GM23338 (cell line): ENCODE measurements at regions not wholly inside any gene's neighbourhood (a gene's known extent, or its start where the extent isn't known, plus 50 kb on each side); places are given as distances from the start of the nearest gene placed in this dataset.

Experiments used
- ATAC-seq: fragments of 200-7000 bp; cut with Tn5 transposase; 3 replicates; pipeline ENCODE4 v1.9.1; 2020
- DNase-seq: peaks from one replicate; pipeline ENCODE4 v3.0.0-alpha.2; 2015; ENCODE audit warnings: low spot score
- H2AFZ ChIP-seq: fragments of 200-600 bp; sonication (generic); 2 replicates; pipeline ENCODE4 v1.8.0; 2016; ENCODE audit warnings: antibody characterized with exemption, mild to moderate bottlenecking, moderate library complexity
- H3F3A ChIP-seq: fragments of 200-600 bp; sonication (generic); replicated peaks from 2 replicates; pipeline ENCODE4 v1.8.0; 2017; ENCODE audit warnings: antibody characterized with exemption, mixed run types, low read depth
- H3K27ac ChIP-seq: fragments of 200-600 bp; sonication (generic); 2 replicates; pipeline ENCODE4 v1.6.1; 2016; ENCODE audit warnings: low read depth
- H3K27me3 ChIP-seq: fragments of 200-600 bp; sonication (generic); 2 replicates; pipeline ENCODE4 v1.8.0; 2016; ENCODE audit warnings: mild to moderate bottlenecking, mixed run types, moderate library complexity; ENCODE audit not compliant: insufficient read depth
- H3K36me3 ChIP-seq: fragments of 200-600 bp; sonication (generic); 2 replicates; pipeline ENCODE4 v1.8.0; 2016; ENCODE audit warnings: mild to moderate bottlenecking; ENCODE audit not compliant: insufficient read depth
- H3K4me1 ChIP-seq: fragments of 200-600 bp; sonication (generic); 2 replicates; pipeline ENCODE4 v1.8.0; 2016; ENCODE audit warnings: mild to moderate bottlenecking, moderate library complexity; ENCODE audit not compliant: insufficient read depth
- H3K4me2 ChIP-seq: fragments of 200-600 bp; sonication (generic); 2 replicates; pipeline ENCODE4 v1.7.1; 2017; ENCODE audit warnings: mixed run types
- H3K4me3 ChIP-seq: fragments of 200-600 bp; sonication (generic); 2 replicates; pipeline ENCODE4 v1.6.1; 2016; ENCODE audit warnings: mixed run types
- H3K79me2 ChIP-seq: fragments of 200-600 bp; sonication (generic); replicated peaks from 2 replicates; pipeline ENCODE4 v1.8.0; 2017; ENCODE audit warnings: mild to moderate bottlenecking; ENCODE audit not compliant: insufficient read depth
- H3K9me2 ChIP-seq: fragments of 200-600 bp; sonication (generic); 2 replicates; pipeline ENCODE4 v1.8.0; 2017; ENCODE audit not compliant: insufficient read depth
- H4K20me1 ChIP-seq: fragments of 200-600 bp; sonication (generic); replicated peaks from 2 replicates; pipeline ENCODE4 v1.8.0; 2017; ENCODE audit warnings: mild to moderate bottlenecking; ENCODE audit not compliant: insufficient read depth
- H3K27ac Mint-ChIP-seq: 2 replicates; pipeline ENCODE4 v1.8.0; 2020; ENCODE audit warnings: inconsistent platforms, mild to moderate bottlenecking, moderate library complexity, mixed read lengths
- H3K27me3 Mint-ChIP-seq: 3 replicates; pipeline ENCODE4 v1.8.0; 2022; ENCODE audit warnings: low read depth, mild to moderate bottlenecking, moderate library complexity, mixed read lengths, inconsistent platforms; ENCODE audit not compliant: insufficient read depth, poor library complexity
- H3K36me3 Mint-ChIP-seq: 3 replicates; pipeline ENCODE4 v1.8.0; 2021; ENCODE audit warnings: low read depth, mild to moderate bottlenecking, inconsistent platforms, moderate library complexity, mixed read lengths
- H3K4me1 Mint-ChIP-seq: 3 replicates; pipeline ENCODE4 v1.8.0; 2020; ENCODE audit warnings: mild to moderate bottlenecking, inconsistent platforms, mixed read lengths
- H3K4me3 Mint-ChIP-seq: 3 replicates; pipeline ENCODE4 v1.8.0; 2021; ENCODE audit warnings: moderate library complexity, mild to moderate bottlenecking, inconsistent platforms, mixed read lengths
- H3K9me3 Mint-ChIP-seq: 3 replicates; pipeline ENCODE4 v1.8.0; 2020; ENCODE audit warnings: moderate library complexity, mild to moderate bottlenecking, inconsistent platforms, mixed read lengths
- ETS1 ChIP-seq: IDR thresholded peaks from 2 replicates; pipeline ENCODE4 v1.6.1; 2016; ENCODE audit warnings: antibody characterized with exemption
- EZH2 ChIP-seq: fragments of 200-600 bp; sonication (generic); IDR thresholded peaks from one replicate; pipeline ENCODE4 v1.8.0; 2017; ENCODE audit warnings: antibody characterized with exemption, mild to moderate bottlenecking, low read depth; ENCODE audit not compliant: unreplicated experiment
- JUNB ChIP-seq: IDR thresholded peaks from one replicate; pipeline ENCODE4 v1.6.1; 2016; ENCODE audit warnings: antibody characterized with exemption; ENCODE audit not compliant: unreplicated experiment
- POLR2AphosphoS5 ChIP-seq: IDR thresholded peaks from 2 replicates; pipeline ENCODE4 v1.6.1; 2016; ENCODE audit warnings: antibody characterized with exemption, low read depth
- STAT1 ChIP-seq: IDR thresholded peaks from one replicate; pipeline ENCODE4 v1.6.1; 2016; ENCODE audit warnings: antibody characterized with exemption; ENCODE audit not compliant: unreplicated experiment
- ZNF114 ChIP-seq: fragments of 250-450 bp; sonication (Bioruptor Pico); IDR thresholded peaks from 2 replicates; pipeline ENCODE4 v1.5.0; 2020; ENCODE audit warnings: mild to moderate bottlenecking, moderate library complexity
- TF ChIP-seq, protein P1 (sequence below): fragments of 250-450 bp; sonication (Bioruptor Pico); IDR thresholded peaks from 2 replicates; pipeline ENCODE4 v1.5.0; 2020; ENCODE audit warnings: mild to moderate bottlenecking, moderate library complexity

GRCh38 chr16:87127766-87128147, 189.4 kb downstream of the C16orf95 start (continued):
- TF ChIP-seq ETS1 (no peak), EZH2 (no peak), POLR2AphosphoS5 (no peak), ZNF114 (no peak)

- ATAC-seq (no peak), DNase-seq (no peak)
- Mint-ChIP-seq H3K4me1 (no peaks in the 10 kb centered on the region), H3K36me3 (no peaks in the 10 kb centered on the region; the same call in 2 of the 3 replicates), H3K9me3 (peaks cover 7% of the 10 kb centered on the region), H3K27me3 (peaks cover 11% of the 10 kb centered on the region), H3K27ac (no peak overlapping the region; the same call in 1 of the 2 replicates), H3K4me3 (no peak overlapping the region)
- Histone ChIP-seq H3K36me3 (no peaks in the 10 kb centered on the region), H3K79me2 (no peaks in the 10 kb centered on the region), H3K4me2 (no peak overlapping the region), H4K20me1 (no peaks in the 10 kb centered on the region), H2AFZ (no peak overlapping the region), H3K27ac (no peak overlapping the region), H3F3A (0 out of 2 replicates have a peak, but pooled peaks cover under 1% of the 10 kb centered on the region), H3K9me2 (no peaks in the 10 kb centered on the region), H3K4me3 (no peak overlapping the region), H3K4me1 (no peaks in the 10 kb centered on the region), H3K27me3 (no peaks in the 10 kb centered on the region)
- TF ChIP-seq, protein P1, sequence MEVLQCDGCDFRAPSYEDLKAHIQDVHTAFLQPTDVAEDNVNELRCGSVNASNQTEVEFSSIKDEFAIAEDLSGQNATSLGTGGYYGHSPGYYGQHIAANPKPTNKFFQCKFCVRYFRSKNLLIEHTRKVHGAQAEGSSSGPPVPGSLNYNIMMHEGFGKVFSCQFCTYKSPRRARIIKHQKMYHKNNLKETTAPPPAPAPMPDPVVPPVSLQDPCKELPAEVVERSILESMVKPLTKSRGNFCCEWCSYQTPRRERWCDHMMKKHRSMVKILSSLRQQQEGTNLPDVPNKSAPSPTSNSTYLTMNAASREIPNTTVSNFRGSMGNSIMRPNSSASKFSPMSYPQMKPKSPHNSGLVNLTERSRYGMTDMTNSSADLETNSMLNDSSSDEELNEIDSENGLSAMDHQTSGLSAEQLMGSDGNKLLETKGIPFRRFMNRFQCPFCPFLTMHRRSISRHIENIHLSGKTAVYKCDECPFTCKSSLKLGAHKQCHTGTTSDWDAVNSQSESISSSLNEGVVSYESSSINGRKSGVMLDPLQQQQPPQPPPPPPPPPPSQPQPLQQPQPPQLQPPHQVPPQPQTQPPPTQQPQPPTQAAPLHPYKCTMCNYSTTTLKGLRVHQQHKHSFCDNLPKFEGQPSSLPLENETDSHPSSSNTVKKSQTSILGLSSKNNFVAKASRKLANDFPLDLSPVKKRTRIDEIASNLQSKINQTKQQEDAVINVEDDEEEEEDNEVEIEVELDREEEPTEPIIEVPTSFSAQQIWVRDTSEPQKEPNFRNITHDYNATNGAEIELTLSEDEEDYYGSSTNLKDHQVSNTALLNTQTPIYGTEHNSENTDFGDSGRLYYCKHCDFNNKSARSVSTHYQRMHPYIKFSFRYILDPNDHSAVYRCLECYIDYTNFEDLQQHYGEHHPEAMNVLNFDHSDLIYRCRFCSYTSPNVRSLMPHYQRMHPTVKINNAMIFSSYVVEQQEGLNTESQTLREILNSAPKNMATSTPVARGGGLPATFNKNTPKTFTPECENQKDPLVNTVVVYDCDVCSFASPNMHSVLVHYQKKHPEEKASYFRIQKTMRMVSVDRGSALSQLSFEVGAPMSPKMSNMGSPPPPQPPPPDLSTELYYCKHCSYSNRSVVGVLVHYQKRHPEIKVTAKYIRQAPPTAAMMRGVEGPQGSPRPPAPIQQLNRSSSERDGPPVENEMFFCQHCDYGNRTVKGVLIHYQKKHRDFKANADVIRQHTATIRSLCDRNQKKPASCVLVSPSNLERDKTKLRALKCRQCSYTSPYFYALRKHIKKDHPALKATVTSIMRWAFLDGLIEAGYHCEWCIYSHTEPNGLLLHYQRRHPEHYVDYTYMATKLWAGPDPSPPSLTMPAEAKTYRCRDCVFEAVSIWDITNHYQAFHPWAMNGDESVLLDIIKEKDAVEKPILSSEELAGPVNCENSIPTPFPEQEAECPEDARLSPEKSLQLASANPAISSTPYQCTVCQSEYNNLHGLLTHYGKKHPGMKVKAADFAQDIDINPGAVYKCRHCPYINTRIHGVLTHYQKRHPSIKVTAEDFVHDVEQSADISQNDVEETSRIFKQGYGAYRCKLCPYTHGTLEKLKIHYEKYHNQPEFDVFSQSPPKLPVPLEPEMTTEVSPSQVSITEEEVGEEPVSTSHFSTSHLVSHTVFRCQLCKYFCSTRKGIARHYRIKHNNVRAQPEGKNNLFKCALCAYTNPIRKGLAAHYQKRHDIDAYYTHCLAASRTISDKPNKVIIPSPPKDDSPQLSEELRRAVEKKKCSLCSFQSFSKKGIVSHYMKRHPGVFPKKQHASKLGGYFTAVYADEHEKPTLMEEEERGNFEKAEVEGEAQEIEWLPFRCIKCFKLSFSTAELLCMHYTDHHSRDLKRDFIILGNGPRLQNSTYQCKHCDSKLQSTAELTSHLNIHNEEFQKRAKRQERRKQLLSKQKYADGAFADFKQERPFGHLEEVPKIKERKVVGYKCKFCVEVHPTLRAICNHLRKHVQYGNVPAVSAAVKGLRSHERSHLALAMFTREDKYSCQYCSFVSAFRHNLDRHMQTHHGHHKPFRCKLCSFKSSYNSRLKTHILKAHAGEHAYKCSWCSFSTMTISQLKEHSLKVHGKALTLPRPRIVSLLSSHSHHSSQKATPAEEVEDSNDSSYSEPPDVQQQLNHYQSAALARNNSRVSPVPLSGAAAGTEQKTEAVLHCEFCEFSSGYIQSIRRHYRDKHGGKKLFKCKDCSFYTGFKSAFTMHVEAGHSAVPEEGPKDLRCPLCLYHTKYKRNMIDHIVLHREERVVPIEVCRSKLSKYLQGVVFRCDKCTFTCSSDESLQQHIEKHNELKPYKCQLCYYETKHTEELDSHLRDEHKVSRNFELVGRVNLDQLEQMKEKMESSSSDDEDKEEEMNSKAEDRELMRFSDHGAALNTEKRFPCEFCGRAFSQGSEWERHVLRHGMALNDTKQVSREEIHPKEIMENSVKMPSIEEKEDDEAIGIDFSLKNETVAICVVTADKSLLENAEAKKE (CRISPR knock-in tag): no peak
- no peak for TF ChIP-seq STAT1
- no peak for TF ChIP-seq JUNB
These were observed 187.4 kb downstream of the C16orf95 start for GRCh38 chr16:87129771-87130170.
